Trophoblast cell (in vitro differentiated cells and primary cell): ENCODE measurements at regions not wholly inside any gene's neighbourhood (a gene's known extent, or its start where the extent isn't known, plus 50 kb on each side); places are given as distances from the start of the nearest gene placed in this dataset.

Experiments used
- DNase-seq, 2 donors: peaks; one replicate each; pipeline ENCODE4 v3.0.0-alpha.2; 2016
- H2AFZ ChIP-seq: 2 replicates; pipeline ENCODE4 v1.6.1; 2013; ENCODE audit warnings: low read length, moderate library complexity, mild to moderate bottlenecking; ENCODE audit not compliant: insufficient read depth, poor library complexity
- H2AK5ac ChIP-seq: 2 replicates; pipeline ENCODE4 v1.6.1; 2013; ENCODE audit warnings: mild to moderate bottlenecking, low read length
- H2BK120ac ChIP-seq: 2 replicates; pipeline ENCODE4 v1.6.1; 2013; ENCODE audit warnings: low read length, mild to moderate bottlenecking, moderate library complexity; ENCODE audit not compliant: insufficient read depth, poor library complexity
- H2BK12ac ChIP-seq: 2 replicates; pipeline ENCODE4 v1.6.1; 2013; ENCODE audit warnings: mild to moderate bottlenecking, low read length, moderate library complexity
- H2BK5ac ChIP-seq: 2 replicates; pipeline ENCODE4 v1.6.1; 2013; ENCODE audit warnings: low read length, low read depth, moderate library complexity, mild to moderate bottlenecking; ENCODE audit not compliant: poor library complexity
- H3K14ac ChIP-seq: 2 replicates; pipeline ENCODE4 v1.6.1; 2013; ENCODE audit warnings: mild to moderate bottlenecking, low read length
- H3K18ac ChIP-seq: 2 replicates; pipeline ENCODE4 v1.6.1; 2013; ENCODE audit warnings: mild to moderate bottlenecking, low read length
- H3K23ac ChIP-seq: 2 replicates; pipeline ENCODE4 v1.6.1; 2013; ENCODE audit warnings: low read length
- H3K27ac ChIP-seq: 2 replicates; pipeline ENCODE4 v1.5.1; 2013; ENCODE audit warnings: low read depth, mild to moderate bottlenecking, inconsistent platforms, low read length, moderate library complexity
- H3K27me3 ChIP-seq: 2 replicates; pipeline ENCODE4 v1.6.1; 2013; ENCODE audit warnings: inconsistent platforms, mild to moderate bottlenecking, low read length, moderate library complexity; ENCODE audit not compliant: insufficient read depth
- H3K36me3 ChIP-seq, 2 experiments: 1 replicate in 1 of 2; 2 replicates in 1 of 2; pipeline ENCODE4 v1.6.1; 2013; ENCODE audit warnings: low read length in 2 of 2, mild to moderate bottlenecking in 2 of 2, moderate library complexity in 1 of 2; ENCODE audit not compliant: insufficient read depth in 2 of 2, control insufficient read depth in 1 of 2
- H3K4ac ChIP-seq: 2 replicates; pipeline ENCODE4 v1.6.1; 2013; ENCODE audit warnings: low read depth, mild to moderate bottlenecking, low read length, moderate library complexity
- H3K4me1 ChIP-seq, 2 experiments: 1 replicate in 1 of 2; 2 replicates in 1 of 2; pipeline ENCODE4 v1.6.1; 2013; ENCODE audit warnings: low read length in 2 of 2, mild to moderate bottlenecking in 2 of 2, moderate library complexity in 1 of 2; ENCODE audit not compliant: insufficient read depth in 2 of 2, control insufficient read depth in 1 of 2
- H3K4me2 ChIP-seq: 2 replicates; pipeline ENCODE4 v1.6.1; 2013; ENCODE audit warnings: inconsistent platforms, mild to moderate bottlenecking, low read length, moderate library complexity
- H3K4me3 ChIP-seq: 2 replicates; pipeline ENCODE4 v1.5.1; 2013; ENCODE audit warnings: mild to moderate bottlenecking, low read depth, low read length, inconsistent platforms
- H3K79me1 ChIP-seq: one replicate; pipeline ENCODE4 v1.6.1; 2013; ENCODE audit warnings: low read length
- H3K79me2 ChIP-seq: 2 replicates; pipeline ENCODE4 v1.6.1; 2013; ENCODE audit warnings: low read length, mild to moderate bottlenecking; ENCODE audit not compliant: control insufficient read depth, insufficient read depth, poor library complexity
- H3K9ac ChIP-seq: 2 replicates; pipeline ENCODE4 v1.6.1; 2013; ENCODE audit warnings: mild to moderate bottlenecking, low read length
- H3K9me3 ChIP-seq: 2 replicates; pipeline ENCODE4 v1.6.1; 2013; ENCODE audit warnings: low read depth, mild to moderate bottlenecking, control low read depth, inconsistent platforms, low read length; ENCODE audit not compliant: insufficient read depth
- H4K12ac ChIP-seq: 2 replicates; pipeline ENCODE4 v1.6.1; 2013; ENCODE audit warnings: low read depth, mild to moderate bottlenecking, low read length, moderate library complexity
- H4K8ac ChIP-seq: 2 replicates; pipeline ENCODE4 v1.6.1; 2013; ENCODE audit warnings: low read depth, mild to moderate bottlenecking, low read length, moderate library complexity
- H4K91ac ChIP-seq: one replicate; pipeline ENCODE4 v1.6.1; 2013; ENCODE audit warnings: low read depth, mild to moderate bottlenecking, low read length, moderate library complexity
- WGBS: extraction: QIAGEN DNeasy Blood & Tissue Kit; methylation state at CpG from one replicate; pipeline ENCODE4 v1.1.7; 2013; ENCODE audit warnings: missing lambda C conversion rate; ENCODE audit not compliant: insufficient read length, insufficient coverage; ENCODE audit errors: extremely low coverage; 5-methylcytosine and 5-hydroxymethylcytosine counted together

DNA sequence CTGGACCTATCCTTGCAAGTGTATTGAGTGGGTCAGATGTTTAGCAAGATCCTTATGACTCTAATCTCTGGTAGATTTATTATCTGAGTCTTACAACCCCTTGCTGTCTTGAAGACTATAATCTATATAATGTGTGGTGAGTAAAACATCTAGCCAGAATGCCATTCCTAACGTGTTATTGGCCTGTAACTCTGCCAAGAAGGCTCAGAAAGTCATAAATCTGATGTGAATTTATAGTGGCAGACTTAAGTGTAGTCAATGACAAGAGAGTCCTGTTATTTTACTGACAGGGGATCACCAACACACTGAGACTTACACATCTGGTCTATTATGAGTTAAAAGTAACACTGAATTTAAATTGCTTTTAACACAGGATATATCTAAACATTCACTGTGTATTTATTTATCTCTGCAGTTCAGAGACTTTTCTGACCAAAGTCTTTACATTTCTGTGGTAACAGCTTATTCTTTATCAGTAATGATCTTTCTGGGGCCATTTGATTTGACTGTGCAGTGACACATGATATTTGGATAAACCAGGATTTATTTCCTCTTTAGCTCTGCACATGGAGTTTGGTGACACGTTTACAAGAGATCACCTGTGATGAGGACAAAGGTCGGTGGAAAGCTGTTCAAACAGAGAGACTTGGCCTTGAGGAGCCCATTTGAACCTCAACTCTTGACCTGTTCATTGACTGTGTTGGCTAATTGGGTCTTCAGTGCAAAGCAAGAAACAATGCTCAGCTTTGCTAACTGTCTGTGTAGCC is 415.8 kb downstream of the STIM2 start:
- no CpG with 5 or more reads among the region's 3 CpGs for WGBS
- Histone ChIP-seq H4K12ac (no peak overlapping the region), H3K79me1 (no peaks in the 10 kb centered on the region), H3K4me2 (no peak overlapping the region), H3K4me1 (no peaks in the 10 kb centered on the region), H3K79me2 (no peaks in the 10 kb centered on the region), H2BK12ac (no peak overlapping the region), H3K4me3 (no peak overlapping the region), H3K36me3 (no peaks in the 10 kb centered on the region), H2BK120ac (no peak overlapping the region), H3K27me3 (no peaks in the 10 kb centered on the region), H3K9ac (peak overlapping the region; percentile 4), H3K4ac (no peak overlapping the region), H2AFZ (no peak overlapping the region), H3K27ac (no peak overlapping the region), H3K14ac (no peak overlapping the region), H4K8ac (no peak overlapping the region), H3K23ac (peak overlapping the region; percentile 53), H2AK5ac (no peak overlapping the region), H3K9me3 (no peaks in the 10 kb centered on the region), H4K91ac (no peak overlapping the region), H3K18ac (no peak overlapping the region), H2BK5ac (no peak overlapping the region)
- DNase-seq, result no peak

DNA sequence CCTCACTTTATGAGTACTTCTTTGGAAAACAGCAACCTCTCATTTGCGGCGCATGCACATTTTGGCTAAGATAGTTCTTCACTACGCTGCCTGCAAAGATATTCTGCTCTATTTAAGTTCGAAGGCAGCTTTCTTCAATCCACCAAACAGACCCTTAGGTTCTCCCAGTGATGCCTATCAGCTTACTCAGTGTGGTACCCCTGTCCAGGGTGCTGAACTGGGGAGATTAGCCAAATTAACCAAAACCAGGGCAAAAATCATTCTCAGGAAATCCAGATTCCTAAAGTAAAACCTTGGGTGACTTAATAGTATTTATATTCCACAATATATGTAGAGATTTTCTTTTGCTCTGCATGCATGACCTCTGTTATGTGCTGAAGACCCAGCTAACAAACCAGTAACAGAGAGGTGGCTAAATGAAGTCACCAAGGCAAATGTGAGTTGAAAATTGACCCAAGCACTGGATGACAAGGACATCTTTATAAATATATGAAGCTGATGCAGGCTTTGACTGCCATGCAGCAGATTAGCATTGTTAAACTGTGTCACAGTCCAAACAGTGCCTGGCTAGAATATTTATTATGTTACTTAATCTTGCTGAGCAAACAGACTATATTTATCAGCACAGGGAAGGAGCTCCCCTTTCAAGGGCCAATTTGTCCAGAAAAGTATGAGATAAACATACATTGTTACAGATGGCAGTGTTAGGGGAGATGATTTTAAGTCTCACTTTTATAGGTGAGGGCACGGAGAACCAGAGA is 418.2 kb downstream of the STIM2 start:
- Histone ChIP-seq H3K14ac (no peak overlapping the region), H3K4me3 (no peak overlapping the region), H3K18ac (no peak overlapping the region), H3K9me3 (no peaks in the 10 kb centered on the region), H4K91ac (no peak overlapping the region), H3K79me2 (no peaks in the 10 kb centered on the region), H3K4me2 (no peak overlapping the region), H4K8ac (no peak overlapping the region), H2BK120ac (no peak overlapping the region), H2AFZ (no peak overlapping the region), H3K27ac (no peak overlapping the region), H4K12ac (no peak overlapping the region), H3K4ac (no peak overlapping the region), H3K27me3 (no peaks in the 10 kb centered on the region), H2BK12ac (no peak overlapping the region), H3K23ac (no peak overlapping the region), H2AK5ac (no peak overlapping the region), H3K36me3 (no peaks in the 10 kb centered on the region), H3K4me1 (no peaks in the 10 kb centered on the region), H3K9ac (no peak overlapping the region), H2BK5ac (no peak overlapping the region), H3K79me1 (no peaks in the 10 kb centered on the region)
- DNase-seq, result peak in 1 of 2 donors; percentile 47
- WGBS, result no CpG with 5 or more reads among the region's 5 CpGs

DNA sequence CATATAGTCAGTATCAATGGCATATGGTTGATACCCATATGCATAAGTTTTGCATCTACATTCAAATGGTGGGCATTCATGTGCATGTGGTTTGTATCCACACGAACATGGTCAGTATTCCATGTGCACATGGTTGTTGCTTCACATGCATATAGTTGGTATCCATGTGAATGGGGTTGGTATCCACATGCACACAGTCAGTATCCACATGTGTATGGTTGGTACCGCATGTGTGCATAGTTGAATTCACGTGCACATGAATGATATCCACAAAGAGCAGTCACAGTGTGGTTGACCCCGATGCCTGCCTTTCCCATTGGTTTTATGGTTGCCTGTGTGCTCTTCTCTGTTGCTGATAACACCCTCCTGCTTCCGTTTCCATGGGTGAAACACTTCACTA is 427.9 kb downstream of the STIM2 start:
- H2AFZ ChIP-seq, result no peak overlapping the region
- H4K91ac ChIP-seq, result no peak overlapping the region
- H4K12ac ChIP-seq, result no peak overlapping the region
- no peak overlapping the region for H4K8ac ChIP-seq
- H3K23ac ChIP-seq, result peak overlapping the region; percentile 62
- H3K27me3 ChIP-seq, result no peaks in the 10 kb centered on the region
- H3K9ac ChIP-seq, result no peak overlapping the region
- no peak overlapping the region for H2AK5ac ChIP-seq
- no peak overlapping the region for H3K4ac ChIP-seq
- no peak overlapping the region for H3K14ac ChIP-seq
- H2BK120ac ChIP-seq, result no peak overlapping the region
- H3K9me3 ChIP-seq, result no peaks in the 10 kb centered on the region
- H3K4me3 ChIP-seq, result no peak overlapping the region
- DNase-seq, result no peak
- no peaks in the 10 kb centered on the region for H3K4me1 ChIP-seq
- no peak overlapping the region for H3K4me2 ChIP-seq
- H3K79me1 ChIP-seq, result no peaks in the 10 kb centered on the region
- H3K36me3 ChIP-seq, result no peaks in the 10 kb centered on the region
- no peak overlapping the region for H3K27ac ChIP-seq
- WGBS, result no CpG with 5 or more reads among the region's 5 CpGs
- H3K18ac ChIP-seq, result no peak overlapping the region
- no peak overlapping the region for H2BK12ac ChIP-seq
- no peaks in the 10 kb centered on the region for H3K79me2 ChIP-seq
- no peak overlapping the region for H2BK5ac ChIP-seq

DNA sequence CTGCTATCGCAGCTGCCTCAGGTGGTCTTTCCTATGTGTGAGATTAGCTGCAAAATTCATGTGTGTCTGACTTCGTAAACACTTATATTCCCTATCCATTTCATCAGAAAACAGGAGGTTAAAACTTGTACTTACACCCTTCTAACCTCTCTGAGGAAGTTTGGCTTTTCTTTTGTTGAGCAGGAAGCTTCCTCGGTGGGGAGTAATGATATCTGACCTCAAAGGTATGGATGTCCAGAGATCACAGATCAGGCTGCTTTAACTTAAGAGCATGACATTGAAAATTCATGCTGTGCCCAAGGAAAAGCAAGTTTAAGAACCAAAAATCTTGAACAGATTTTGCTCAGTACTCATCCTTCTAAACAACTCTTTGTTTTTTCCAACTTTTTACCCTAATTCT is 429.1 kb downstream of the STIM2 start:
- DNase-seq, result no peak
- Histone ChIP-seq H3K9ac (no peak overlapping the region), H3K4me3 (no peak overlapping the region), H4K12ac (no peak overlapping the region), H3K27me3 (no peaks in the 10 kb centered on the region), H3K27ac (no peak overlapping the region), H3K23ac (no peak overlapping the region), H3K4me2 (no peak overlapping the region), H3K4ac (no peak overlapping the region), H2BK120ac (no peak overlapping the region), H3K14ac (no peak overlapping the region), H2BK12ac (no peak overlapping the region), H3K18ac (no peak overlapping the region), H3K79me2 (no peaks in the 10 kb centered on the region), H4K91ac (no peak overlapping the region), H3K9me3 (no peaks in the 10 kb centered on the region), H2BK5ac (no peak overlapping the region), H4K8ac (no peak overlapping the region), H2AK5ac (no peak overlapping the region), H3K4me1 (no peaks in the 10 kb centered on the region), H3K79me1 (no peaks in the 10 kb centered on the region), H2AFZ (no peak overlapping the region), H3K36me3 (no peaks in the 10 kb centered on the region)
- no CpG with 5 or more reads among the region's 3 CpGs for WGBS
